Ectodermal cell (in vitro differentiated cells): ENCODE measurements at regions not wholly inside any gene's neighbourhood (a gene's known extent, or its start where the extent isn't known, plus 50 kb on each side); places are given as distances from the start of the nearest gene placed in this dataset.

ENCODE experiments used
- H3K27ac ChIP-seq: 2 replicates; pipeline ENCODE4 v1.7.0; 2013; ENCODE audit warnings: mild to moderate bottlenecking, low read depth, low read length; ENCODE audit not compliant: insufficient read depth, poor library complexity, severe bottlenecking
- H3K27me3 ChIP-seq: 2 replicates; pipeline ENCODE4 v1.7.0; 2013; ENCODE audit warnings: mild to moderate bottlenecking, low read length; ENCODE audit not compliant: insufficient read depth, control insufficient read depth, poor library complexity, severe bottlenecking
- H3K36me3 ChIP-seq: one replicate; pipeline ENCODE4 v1.7.0; 2013; ENCODE audit warnings: low read length; ENCODE audit not compliant: control insufficient read depth, insufficient read depth
- H3K4me1 ChIP-seq: one replicate; pipeline ENCODE4 v1.7.0; 2013; ENCODE audit warnings: low read length; ENCODE audit not compliant: control insufficient read depth, insufficient read depth
- H3K4me3 ChIP-seq: 2 replicates; pipeline ENCODE4 v1.7.0; 2013; ENCODE audit warnings: low read depth, low read length, control low read depth; ENCODE audit not compliant: insufficient read depth
- H3K9me3 ChIP-seq: 2 replicates; pipeline ENCODE4 v1.7.0; 2013; ENCODE audit warnings: mild to moderate bottlenecking, low read length, moderate library complexity; ENCODE audit not compliant: control insufficient read depth
- WGBS, 2 experiments: methylation state at CpG; one replicate each; pipeline ENCODE4 v1.1.7; 2013; ENCODE audit warnings: missing lambda C conversion rate in 2 of 2; 5-methylcytosine and 5-hydroxymethylcytosine counted together

GRCh38 chr5:67405755-67406154, 209.2 kb upstream of the CD180 start:
- H3K4me1 ChIP-seq = peaks cover 4% of the 10 kb centered on the region
- no peaks in the 10 kb centered on the region for H3K9me3 ChIP-seq
- 91 to 99% methylated on average over 2 of the region's 3 CpGs for WGBS, 2 experiments
- H3K27ac ChIP-seq = no peak overlapping the region
- H3K36me3 ChIP-seq = no peaks in the 10 kb centered on the region
- no peak overlapping the region for H3K4me3 ChIP-seq
- no peaks in the 10 kb centered on the region for H3K27me3 ChIP-seq

GRCh38 chr5:67405101-67405364, 208.4 kb upstream of the CD180 start:
- Histone ChIP-seq H3K36me3 (no peaks in the 10 kb centered on the region), H3K9me3 (no peaks in the 10 kb centered on the region), H3K4me1 (peaks cover 4% of the 10 kb centered on the region), H3K27ac (no peak overlapping the region), H3K4me3 (no peak overlapping the region), H3K27me3 (no peaks in the 10 kb centered on the region)
- 73 to 92% methylated on average over 1 to 3 of the region's 3 CpGs for WGBS, 2 experiments

GRCh38 chr5:67404256-67405100, 207.9 kb upstream of the CD180 start:
- H3K27ac ChIP-seq = no peak overlapping the region
- H3K36me3 ChIP-seq = no peaks in the 10 kb centered on the region
- no peaks in the 10 kb centered on the region for H3K9me3 ChIP-seq
- H3K4me3 ChIP-seq = no peak overlapping the region
- 87 to 92% methylated on average over 4 to 5 of the region's 6 CpGs for WGBS, 2 experiments
- peaks cover 4% of the 10 kb centered on the region for H3K4me1 ChIP-seq
- no peaks in the 10 kb centered on the region for H3K27me3 ChIP-seq

- Histone ChIP-seq H3K27me3 (no peaks in the 10 kb centered on the region), H3K9me3 (no peaks in the 10 kb centered on the region), H3K4me3 (no peak overlapping the region), H3K4me1 (peaks cover 4% of the 10 kb centered on the region), H3K27ac (no peak overlapping the region), H3K36me3 (no peaks in the 10 kb centered on the region)
- WGBS, 2 experiments = 92 to 93% methylated on average over 4 to 5 of the region's 5 CpGs
Measured at GRCh38 chr5:67402526-67402925, 205.9 kb upstream of the CD180 start.

GRCh38 chr5:67401172-67401571, 204.6 kb upstream of the CD180 start:
- Histone ChIP-seq H3K27me3 (no peaks in the 10 kb centered on the region), H3K4me1 (peaks cover 4% of the 10 kb centered on the region), H3K9me3 (no peaks in the 10 kb centered on the region), H3K36me3 (no peaks in the 10 kb centered on the region), H3K27ac (no peak overlapping the region), H3K4me3 (no peak overlapping the region)
- 100% methylated on average over 2 of the region's 2 CpGs; no CpG with 5 or more reads in 1 of the 2 experiments for WGBS, 2 experiments

GRCh38 chr5:67400752-67401151, 204.2 kb upstream of the CD180 start:
- H3K27me3 ChIP-seq = no peaks in the 10 kb centered on the region
- H3K9me3 ChIP-seq = no peaks in the 10 kb centered on the region
- H3K4me1 ChIP-seq = peaks cover 4% of the 10 kb centered on the region
- no peak overlapping the region for H3K27ac ChIP-seq
- WGBS, 2 experiments = 65 to 83% methylated on average over 1 to 3 of the region's 3 CpGs
- H3K4me3 ChIP-seq = no peak overlapping the region
- H3K36me3 ChIP-seq = no peaks in the 10 kb centered on the region

- peaks cover under 1% of the 10 kb centered on the region for H3K4me1 ChIP-seq
- 50 to 66% methylated on average over 2 of the region's 2 CpGs for WGBS, 2 experiments
Measured at GRCh38 chr5:67395790-67396418, 199.3 kb upstream of the CD180 start.

GRCh38 chr5:67393211-67393610, 196.6 kb upstream of the CD180 start:
- Histone ChIP-seq H3K27ac (no peak overlapping the region), H3K27me3 (no peaks in the 10 kb centered on the region), H3K9me3 (no peaks in the 10 kb centered on the region), H3K4me3 (no peak overlapping the region), H3K36me3 (no peaks in the 10 kb centered on the region), H3K4me1 (no peaks in the 10 kb centered on the region)

More at GRCh38 chr5:67395790-67396418, 199.3 kb upstream of the CD180 start:
- no peaks in the 10 kb centered on the region for H3K9me3 ChIP-seq
- H3K27ac ChIP-seq = no peak overlapping the region
- no peaks in the 10 kb centered on the region for H3K27me3 ChIP-seq
- no peaks in the 10 kb centered on the region for H3K36me3 ChIP-seq
- H3K4me3 ChIP-seq = no peak overlapping the region

- H3K27me3 ChIP-seq = no peaks in the 10 kb centered on the region
- H3K27ac ChIP-seq = no peak overlapping the region
- no peak overlapping the region for H3K4me3 ChIP-seq
- no peaks in the 10 kb centered on the region for H3K9me3 ChIP-seq
- no peaks in the 10 kb centered on the region for H3K4me1 ChIP-seq
- WGBS, 2 experiments = 60 to 80% methylated on average over 1 of the region's 1 CpG
- no peaks in the 10 kb centered on the region for H3K36me3 ChIP-seq
Measured at GRCh38 chr5:67390935-67391334, 194.3 kb upstream of the CD180 start.

- Histone ChIP-seq H3K4me3 (no peak overlapping the region), H3K27ac (no peak overlapping the region), H3K4me1 (no peaks in the 10 kb centered on the region), H3K9me3 (no peaks in the 10 kb centered on the region), H3K36me3 (no peaks in the 10 kb centered on the region), H3K27me3 (no peaks in the 10 kb centered on the region)
Measured at GRCh38 chr5:67383451-67383850, 186.9 kb upstream of the CD180 start.
